ENCODE measurements at regions not wholly inside any gene's neighbourhood (a gene's known extent, or its start where the extent isn't known, plus 50 kb on each side); places are given as distances from the start of the nearest gene placed in this dataset.
"Not testable (repeated sequence)": the region's sequence is repeated elsewhere in the genome, so short reads cannot be mapped to it uniquely, and the experiment has no call there.

GRCh38 chr19:31037286-31037980 lies 311.8 kb downstream of the TSHZ3 start:
- DNase-seq (ENCODE audit: low read depth in 2 of 2): no peak

- not testable (repeated sequence) for DNase-seq (ENCODE audit: low read depth in 2 of 2)
Observed at GRCh38 chr19:31031455-31031854, 317.8 kb downstream of the TSHZ3 start.

- no peak for DNase-seq (ENCODE audit: low read depth in 2 of 2)
Observed at GRCh38 chr19:31023038-31023437, 326.2 kb downstream of the TSHZ3 start.

- DNase-seq (ENCODE audit: low read depth in 2 of 2): no peak
Observed at GRCh38 chr19:31018936-31019335, 330.3 kb downstream of the TSHZ3 start.

- DNase-seq (ENCODE audit: low read depth in 2 of 2): no peak
Observed at GRCh38 chr19:31015778-31016177, 333.5 kb downstream of the TSHZ3 start.

- DNase-seq (ENCODE audit: low read depth in 2 of 2): no peak
Observed at GRCh38 chr19:31014668-31015067, 334.6 kb downstream of the TSHZ3 start.

GRCh38 chr19:31013384-31014020 lies 335.7 kb downstream of the TSHZ3 start:
- DNase-seq (ENCODE audit: low read depth in 2 of 2): no peak

GRCh38 chr19:31002518-31003244 lies 346.6 kb downstream of the TSHZ3 start:
- no peak for DNase-seq (ENCODE audit: low read depth in 2 of 2)

- no peak for DNase-seq (ENCODE audit: low read depth in 2 of 2)
Observed at GRCh38 chr19:31001991-31002390, 347.2 kb downstream of the TSHZ3 start.

- DNase-seq (ENCODE audit: low read depth in 2 of 2): no peak
Observed at GRCh38 chr19:31000913-31001312, 348.3 kb downstream of the TSHZ3 start.

GRCh38 chr19:30999726-31000125 lies 349.5 kb downstream of the TSHZ3 start:
- no peak for DNase-seq (ENCODE audit: low read depth in 2 of 2)

GRCh38 chr19:30997222-30997621 lies 352.0 kb downstream of the TSHZ3 start:
- no peak for DNase-seq (ENCODE audit: low read depth in 2 of 2)

GRCh38 chr19:30978639-30979038 lies 370.6 kb downstream of the TSHZ3 start:
- DNase-seq (ENCODE audit: low read depth in 2 of 2): no peak

- no peak for DNase-seq (ENCODE audit: low read depth in 2 of 2)
Observed at GRCh38 chr19:30969591-30969990, 379.6 kb downstream of the TSHZ3 start.

GRCh38 chr19:30968841-30969399 lies 380.3 kb downstream of the TSHZ3 start:
- no peak for DNase-seq (ENCODE audit: low read depth in 2 of 2)

- DNase-seq (ENCODE audit: low read depth in 2 of 2): no peak
Observed at GRCh38 chr19:30968210-30968609, 381.0 kb downstream of the TSHZ3 start.

GRCh38 chr19:30966486-30966885 lies 382.8 kb downstream of the TSHZ3 start:
- DNase-seq (ENCODE audit: low read depth in 2 of 2): no peak

GRCh38 chr19:30959011-30959410 lies 390.2 kb downstream of the TSHZ3 start:
- DNase-seq (ENCODE audit: low read depth in 2 of 2): no peak

- no peak for DNase-seq (ENCODE audit: low read depth in 2 of 2)
Observed at GRCh38 chr19:30955112-30956104, 393.8 kb downstream of the TSHZ3 start.

GRCh38 chr19:30944276-30944932 lies 404.8 kb downstream of the TSHZ3 start:
- DNase-seq (ENCODE audit: low read depth in 2 of 2): not testable (repeated sequence)

Data from activated CD8-positive, alpha-beta memory T cell treated with anti-CD3 and anti-CD28 coated beads for 4 hours (primary cell).